ENCODE measurements at regions not wholly inside any gene's neighbourhood (a gene's known extent, or its start where the extent isn't known, plus 50 kb on each side); places are given as distances from the start of the nearest gene placed in this dataset.

- Histone ChIP-seq H3K27me3 (ENCODE audit: control insufficient read depth, insufficient read depth, low read length) (no peaks in the 10 kb centered on the region), H3K4me3 (ENCODE audit: low read depth, low read length) (no peak overlapping the region), H3K36me3 (ENCODE audit: control insufficient read depth, insufficient read depth, low read length) (no peaks in the 10 kb centered on the region)
- DNase-seq (ENCODE audit: low read depth) = no peak
- TF ChIP-seq CTCF (IDR thresholded peaks at IDR 0.05; ENCODE audit: insufficient read depth, low read length, poor library complexity, severe bottlenecking) = peak; percentile 27
Measured at GRCh38 chr20:11098888-11099287, 425.1 kb upstream of the JAG1 start.

DNA sequence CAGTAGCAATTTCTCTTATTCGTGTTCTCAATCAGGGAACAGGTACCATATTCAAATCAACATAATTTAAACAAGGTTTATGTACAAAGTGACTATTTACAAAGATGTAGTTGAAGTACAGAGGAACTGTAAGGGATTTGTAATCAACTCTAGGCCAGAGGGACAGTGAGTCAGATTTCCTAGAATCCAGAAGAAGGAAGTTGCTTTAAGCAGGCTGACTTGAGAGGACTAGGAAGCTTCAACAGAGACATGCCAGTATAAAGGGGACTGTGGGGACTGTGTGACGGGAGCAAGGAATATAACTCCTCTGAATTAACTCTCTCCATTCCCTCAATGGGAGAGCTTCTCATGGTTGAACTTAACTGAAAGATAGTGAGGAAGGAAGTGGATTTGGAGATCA, 427.4 kb upstream of the JAG1 start:
- DNase-seq (ENCODE audit: low read depth) = no peak
- Histone ChIP-seq H3K27me3 (ENCODE audit: control insufficient read depth, insufficient read depth, low read length) (no peaks in the 10 kb centered on the region), H3K36me3 (ENCODE audit: control insufficient read depth, insufficient read depth, low read length) (no peaks in the 10 kb centered on the region), H3K4me3 (ENCODE audit: low read depth, low read length) (no peak overlapping the region)
- TF ChIP-seq CTCF (IDR thresholded peaks at IDR 0.05; ENCODE audit: insufficient read depth, low read length, poor library complexity, severe bottlenecking) = no peak

DNA sequence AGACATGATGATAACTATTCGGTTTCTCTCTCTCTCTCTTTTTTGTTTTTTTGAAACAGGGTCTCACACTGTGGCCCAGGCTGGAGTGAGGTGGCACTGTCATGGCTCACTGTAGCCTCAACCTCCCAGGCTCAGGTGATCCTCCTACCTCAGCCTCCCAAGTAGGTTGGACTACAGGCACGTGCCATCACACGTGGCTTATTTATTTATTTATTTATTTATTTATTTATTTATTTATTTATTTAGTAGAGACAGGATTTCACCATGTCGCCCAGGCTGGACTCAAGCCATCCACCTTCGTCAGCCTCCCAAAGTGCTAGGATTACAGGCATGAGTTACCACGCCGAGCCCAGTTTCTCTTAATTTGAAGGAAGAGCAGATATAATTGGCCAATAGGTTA, 427.9 kb upstream of the JAG1 start:
- Histone ChIP-seq H3K27me3 (ENCODE audit: control insufficient read depth, insufficient read depth, low read length) (no peaks in the 10 kb centered on the region), H3K36me3 (ENCODE audit: control insufficient read depth, insufficient read depth, low read length) (no peaks in the 10 kb centered on the region), H3K4me3 (ENCODE audit: low read depth, low read length) (no peak overlapping the region)
- DNase-seq (ENCODE audit: low read depth) = no peak
- no peak for TF ChIP-seq CTCF (IDR thresholded peaks at IDR 0.05; ENCODE audit: insufficient read depth, low read length, poor library complexity, severe bottlenecking)

DNA sequence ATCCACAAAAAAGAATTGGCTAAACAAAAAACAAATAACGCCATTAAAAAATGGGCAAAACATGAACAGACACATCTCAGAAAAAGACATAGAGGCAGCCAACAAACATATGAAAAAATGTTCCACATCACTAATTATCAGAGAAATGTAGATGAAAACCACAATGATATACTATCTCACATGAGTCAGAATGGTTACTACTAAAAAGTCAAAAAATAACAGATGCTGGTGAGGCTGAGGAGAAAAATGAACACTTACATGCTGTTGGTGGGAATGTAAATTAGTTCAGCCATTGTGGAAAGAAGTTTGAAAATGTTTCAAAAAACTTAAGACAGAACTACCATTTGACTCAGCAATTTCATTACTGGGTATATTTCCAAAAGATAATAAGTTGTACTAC, 430.1 kb upstream of the JAG1 start:
- DNase-seq (ENCODE audit: low read depth) = no peak
- no peaks in the 10 kb centered on the region for H3K27me3 ChIP-seq (ENCODE audit: control insufficient read depth, insufficient read depth, low read length)

DNA sequence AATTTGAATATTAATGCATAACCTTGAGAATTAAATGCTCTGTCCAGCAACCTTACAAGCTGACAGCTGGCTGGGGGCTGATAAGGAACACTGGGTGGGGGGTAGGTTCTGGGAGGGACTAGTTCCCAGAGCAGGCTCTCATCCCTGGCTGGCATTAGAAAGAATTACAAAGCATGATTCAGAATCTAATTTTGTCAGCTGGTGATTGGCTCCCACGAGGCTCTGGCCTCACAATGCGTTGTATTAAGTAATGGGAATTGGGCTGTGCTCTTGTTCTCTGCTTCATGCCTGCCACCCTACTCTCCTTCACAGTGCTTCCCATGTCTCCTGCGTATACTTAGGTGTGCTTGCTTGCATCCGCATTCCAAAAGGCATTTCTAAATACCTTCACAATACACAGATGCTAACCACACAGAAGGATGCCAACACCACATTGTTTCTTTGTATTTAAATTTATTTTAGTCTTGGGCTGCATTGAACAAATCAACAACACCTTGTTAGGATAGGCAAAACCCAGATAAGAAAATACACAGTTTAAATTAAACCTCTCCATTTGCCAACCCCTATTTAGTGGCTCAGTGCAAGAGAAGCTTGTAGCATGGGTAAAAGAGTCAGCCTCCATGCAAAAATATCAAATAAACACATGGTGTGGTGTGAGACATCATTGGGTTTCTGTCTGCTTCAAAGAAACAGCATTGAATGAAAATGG, 434.5 kb upstream of the JAG1 start:
- no peaks in the 10 kb centered on the region for H3K36me3 ChIP-seq (ENCODE audit: control insufficient read depth, insufficient read depth, low read length)
- DNase-seq (ENCODE audit: low read depth) = no peak
- no peak overlapping the region for H3K4me3 ChIP-seq (ENCODE audit: low read depth, low read length)
- no peaks in the 10 kb centered on the region for H3K27me3 ChIP-seq (ENCODE audit: control insufficient read depth, insufficient read depth, low read length)
- TF ChIP-seq CTCF (IDR thresholded peaks at IDR 0.05; ENCODE audit: insufficient read depth, low read length, poor library complexity, severe bottlenecking) = no peak

More for the DNA sequence above, 430.1 kb upstream of the JAG1 start:
- H3K36me3 ChIP-seq (ENCODE audit: control insufficient read depth, insufficient read depth, low read length) = no peaks in the 10 kb centered on the region
- TF ChIP-seq CTCF (IDR thresholded peaks at IDR 0.05; ENCODE audit: insufficient read depth, low read length, poor library complexity, severe bottlenecking) = no peak
- no peak overlapping the region for H3K4me3 ChIP-seq (ENCODE audit: low read depth, low read length)

DNA sequence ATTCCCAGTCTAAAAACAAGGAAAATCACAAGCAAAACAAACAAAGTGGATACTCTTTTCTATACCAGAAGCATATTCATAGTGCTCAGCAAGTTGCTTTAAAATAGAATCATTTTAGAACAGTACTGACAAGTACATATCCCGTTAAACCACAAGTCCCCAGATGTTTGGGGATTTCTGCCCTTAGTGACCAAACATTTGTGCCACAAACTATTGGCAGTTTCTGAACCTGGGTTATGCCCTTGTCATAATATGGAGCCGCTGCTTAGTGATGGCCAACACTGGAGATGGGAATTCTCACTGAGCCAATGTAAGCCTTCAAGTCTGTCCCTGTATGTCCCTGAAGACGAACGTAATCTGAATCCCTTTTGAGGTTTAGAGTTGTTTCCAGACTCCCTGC, 436.7 kb upstream of the JAG1 start:
- no peak overlapping the region for H3K4me3 ChIP-seq (ENCODE audit: low read depth, low read length)
- H3K27me3 ChIP-seq (ENCODE audit: control insufficient read depth, insufficient read depth, low read length) = no peaks in the 10 kb centered on the region
- no peak for DNase-seq (ENCODE audit: low read depth)
- TF ChIP-seq CTCF (IDR thresholded peaks at IDR 0.05; ENCODE audit: insufficient read depth, low read length, poor library complexity, severe bottlenecking) = no peak
- no peaks in the 10 kb centered on the region for H3K36me3 ChIP-seq (ENCODE audit: control insufficient read depth, insufficient read depth, low read length)
